ENCODE measurements at regions not wholly inside any gene's neighbourhood (a gene's known extent, or its start where the extent isn't known, plus 50 kb on each side); places are given as distances from the start of the nearest gene placed in this dataset.
"Not testable (repeated sequence)": the region's sequence is repeated elsewhere in the genome, so short reads cannot be mapped to it uniquely, and the experiment has no call there.

- not testable (repeated sequence) for DNase-seq, ATAC-seq
Observed at GRCh38 chr21:13514308-13514707, 95.3 kb upstream of the POTED start.

DNA sequence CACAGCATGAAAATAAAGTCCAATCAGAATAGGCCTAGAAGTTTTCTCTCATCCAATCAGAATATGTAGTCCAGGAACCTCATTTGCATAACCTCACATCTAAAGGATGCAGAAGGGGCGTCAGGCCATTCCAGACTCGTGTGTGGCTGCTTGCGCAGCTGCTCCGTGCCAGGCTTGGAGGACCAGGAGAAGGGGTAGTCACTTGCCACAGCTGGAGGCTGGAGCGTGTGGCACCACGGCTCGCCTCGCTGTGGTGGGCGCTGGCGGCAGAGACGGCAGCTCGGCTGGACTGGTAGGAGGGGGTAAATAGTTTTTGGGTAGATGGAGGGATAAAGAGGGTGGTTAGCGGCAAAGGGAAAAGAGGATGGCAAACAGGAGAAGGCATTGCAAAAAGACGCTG lies 93.6 kb upstream of the POTED start:
- not testable (repeated sequence) for ATAC-seq, DNase-seq

DNA sequence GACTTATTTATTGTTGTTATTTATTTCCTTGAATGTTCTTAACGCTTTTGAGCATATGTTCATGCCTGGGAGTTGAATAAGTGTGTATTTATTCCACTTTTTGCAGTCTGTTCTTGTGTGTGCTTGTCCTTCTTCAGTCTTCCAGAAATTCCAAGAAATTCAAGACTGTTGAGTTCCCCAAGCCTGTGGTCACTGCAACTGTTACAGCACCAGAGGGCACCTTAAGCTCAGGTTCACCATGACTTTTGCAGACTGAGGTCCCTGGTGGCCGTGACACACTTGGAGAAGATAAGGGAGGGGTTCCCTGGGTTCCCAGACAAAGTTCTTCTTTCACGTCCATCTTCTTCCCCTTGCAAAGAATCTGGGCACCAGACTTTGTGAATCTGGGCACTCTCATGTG lies 89.6 kb upstream of the POTED start:
- not testable (repeated sequence) for ATAC-seq

DNA sequence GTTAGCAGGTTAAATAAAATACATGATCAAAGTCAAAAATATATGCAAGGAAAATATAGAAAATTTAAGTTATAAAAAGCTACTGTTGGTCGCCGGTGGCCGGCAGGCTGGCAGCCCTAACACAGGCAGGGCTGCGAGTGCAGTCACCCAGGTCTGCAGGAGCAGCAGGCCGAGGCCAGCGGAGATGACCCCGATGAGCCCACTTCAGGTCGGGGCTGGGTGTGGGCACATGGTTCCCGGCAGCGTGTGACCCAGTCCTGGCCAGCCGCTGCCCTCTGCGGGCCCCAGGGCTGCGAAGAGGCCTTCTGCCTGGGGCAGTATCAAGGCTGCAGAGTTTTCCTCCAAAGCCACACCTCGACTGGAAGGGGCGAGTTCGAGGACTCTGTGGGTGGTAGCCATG lies 84.6 kb upstream of the POTED start:
- not testable (repeated sequence) for DNase-seq, ATAC-seq

More for the DNA sequence above, 89.6 kb upstream of the POTED start:
- not testable (repeated sequence) for DNase-seq

DNA sequence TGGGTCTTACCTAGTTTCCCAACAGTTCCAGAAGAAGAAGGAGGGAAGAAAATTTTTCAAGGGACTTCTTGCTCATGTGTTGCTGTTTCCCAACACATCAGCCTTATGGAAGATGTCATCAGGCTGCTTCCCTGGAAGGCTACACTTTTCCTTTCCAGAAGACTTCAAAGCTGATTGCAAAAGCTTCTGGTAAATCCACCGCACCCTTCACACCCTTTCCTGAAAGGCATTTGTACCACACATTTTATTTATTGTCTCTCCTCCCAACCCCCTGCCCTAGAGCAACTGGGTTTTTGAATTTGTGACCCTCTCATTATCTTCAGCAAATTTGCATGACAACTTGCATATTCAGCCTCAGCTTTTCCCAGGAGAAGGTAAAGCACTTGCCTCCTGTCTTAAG lies 80.5 kb upstream of the POTED start:
- ATAC-seq, DNase-seq: not testable (repeated sequence)

GRCh38 chr21:13529674-13530073 lies 79.9 kb upstream of the POTED start:
- not testable (repeated sequence) for ATAC-seq, DNase-seq

DNA sequence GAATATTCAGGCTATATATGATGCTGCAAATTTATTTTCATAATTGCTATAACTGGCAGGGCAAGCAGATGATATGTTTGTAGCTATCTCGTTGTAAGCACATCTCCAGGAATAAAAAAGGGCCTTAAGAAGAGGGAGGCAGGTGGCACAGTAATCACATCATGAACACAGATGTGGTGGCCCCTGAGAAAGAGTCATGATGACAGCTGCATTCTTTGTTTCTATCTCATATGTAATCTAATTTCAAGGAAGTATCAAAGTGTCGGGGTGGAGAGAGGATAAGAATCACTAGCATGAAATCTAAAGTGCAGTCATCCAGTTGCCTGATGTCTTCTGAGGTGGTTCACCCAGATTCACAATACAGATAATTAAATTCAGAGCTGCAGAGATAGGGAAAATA lies 78.9 kb upstream of the POTED start:
- not testable (repeated sequence) for ATAC-seq, DNase-seq

DNA sequence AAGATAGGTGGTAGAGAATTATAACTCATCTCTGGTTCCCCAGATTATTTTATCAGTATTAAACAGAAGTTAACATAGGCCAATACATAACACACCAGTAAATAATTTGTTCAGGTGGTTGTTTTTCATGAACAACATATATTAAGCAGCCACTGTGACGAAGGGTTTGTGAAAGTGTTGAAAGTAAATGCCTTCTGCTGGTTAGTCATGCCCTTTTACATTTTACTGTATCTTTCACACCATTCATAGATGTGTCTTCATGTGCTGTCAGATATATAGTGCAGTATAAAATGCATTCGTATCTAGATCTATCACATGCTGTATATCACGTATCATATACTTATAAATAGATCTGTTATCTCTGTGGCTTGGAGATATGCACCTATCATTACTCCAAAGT lies 66.1 kb upstream of the POTED start:
- DNase-seq, ATAC-seq: not testable (repeated sequence)

DNA sequence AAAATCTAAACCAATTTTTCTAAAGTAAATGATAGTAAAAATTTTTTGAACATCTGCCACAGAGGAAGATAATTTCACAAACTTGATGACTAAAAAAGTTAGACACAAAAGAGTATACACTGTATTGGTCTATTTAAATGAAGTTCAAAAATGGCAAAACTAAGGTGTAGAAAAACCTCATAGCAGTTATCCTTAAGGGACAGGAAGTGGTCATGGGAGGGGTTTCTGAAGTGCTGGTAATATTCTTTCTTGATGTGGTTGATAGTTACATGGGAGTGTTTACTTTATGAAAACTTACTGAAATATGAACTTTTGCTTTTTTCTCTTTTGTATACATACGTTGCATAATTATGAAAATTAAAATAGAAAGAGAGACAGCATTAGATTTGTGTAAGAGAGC lies 64.1 kb upstream of the POTED start:
- DNase-seq = not testable (repeated sequence)
- ATAC-seq = peak; percentile 40
